GM23338 (cell line): ENCODE measurements at regions not wholly inside any gene's neighbourhood (a gene's known extent, or its start where the extent isn't known, plus 50 kb on each side); places are given as distances from the start of the nearest gene placed in this dataset.

Source experiments
- CREB1 ChIP-seq: fragments of 250-450 bp; sonication (Bioruptor Pico); IDR thresholded peaks from 2 replicates; pipeline ENCODE4 v1.5.0; 2020; ENCODE audit warnings: low read depth, mild to moderate bottlenecking, moderate library complexity
- EZH2 ChIP-seq: fragments of 200-600 bp; sonication (generic); IDR thresholded peaks from one replicate; pipeline ENCODE4 v1.8.0; 2017; ENCODE audit warnings: antibody characterized with exemption, mild to moderate bottlenecking, low read depth; ENCODE audit not compliant: unreplicated experiment
- EZH2phosphoT487 ChIP-seq: fragments of 200-600 bp; sonication (generic); IDR thresholded peaks from one replicate; pipeline ENCODE4 v1.8.1; 2018; ENCODE audit warnings: antibody characterized with exemption; ENCODE audit not compliant: unreplicated experiment
- JUNB ChIP-seq: IDR thresholded peaks from one replicate; pipeline ENCODE4 v1.6.1; 2016; ENCODE audit warnings: antibody characterized with exemption; ENCODE audit not compliant: unreplicated experiment
- NANOG ChIP-seq: IDR thresholded peaks from 2 replicates; pipeline ENCODE4 v1.6.1; 2016; ENCODE audit warnings: antibody characterized with exemption, borderline replicate concordance
- POLR2AphosphoS5 ChIP-seq: IDR thresholded peaks from 2 replicates; pipeline ENCODE4 v1.6.1; 2016; ENCODE audit warnings: antibody characterized with exemption, low read depth
- STAT1 ChIP-seq: IDR thresholded peaks from one replicate; pipeline ENCODE4 v1.6.1; 2016; ENCODE audit warnings: antibody characterized with exemption; ENCODE audit not compliant: unreplicated experiment
- ZNF462 ChIP-seq: fragments of 250-450 bp; sonication (Bioruptor Pico); IDR thresholded peaks from 2 replicates; pipeline ENCODE4 v1.5.0; 2020; ENCODE audit warnings: mild to moderate bottlenecking, moderate library complexity
- TF ChIP-seq, protein P1 (sequence below), 2 experiments: fragments of 200-600 bp in 1 of 2; sonication (generic) in 1 of 2; conservative IDR thresholded peaks; 2 replicates each; pipeline versions ENCODE4 v1.5.1 to v1.6.1; 2016 to 2017; ENCODE audit warnings: antibody characterized with exemption in 2 of 2, low read depth in 2 of 2, mild to moderate bottlenecking in 2 of 2, moderate library complexity in 1 of 2
- TF ChIP-seq, protein P2 (sequence below): IDR thresholded peaks from one replicate; pipeline ENCODE4 v1.6.1; 2018; ENCODE audit warnings: antibody characterized with exemption; ENCODE audit not compliant: unreplicated experiment
- TF ChIP-seq, protein P3 (sequence below): IDR thresholded peaks from 2 replicates; pipeline ENCODE4 v1.6.1; 2016; ENCODE audit warnings: antibody characterized with exemption

- TF ChIP-seq, protein P1, sequence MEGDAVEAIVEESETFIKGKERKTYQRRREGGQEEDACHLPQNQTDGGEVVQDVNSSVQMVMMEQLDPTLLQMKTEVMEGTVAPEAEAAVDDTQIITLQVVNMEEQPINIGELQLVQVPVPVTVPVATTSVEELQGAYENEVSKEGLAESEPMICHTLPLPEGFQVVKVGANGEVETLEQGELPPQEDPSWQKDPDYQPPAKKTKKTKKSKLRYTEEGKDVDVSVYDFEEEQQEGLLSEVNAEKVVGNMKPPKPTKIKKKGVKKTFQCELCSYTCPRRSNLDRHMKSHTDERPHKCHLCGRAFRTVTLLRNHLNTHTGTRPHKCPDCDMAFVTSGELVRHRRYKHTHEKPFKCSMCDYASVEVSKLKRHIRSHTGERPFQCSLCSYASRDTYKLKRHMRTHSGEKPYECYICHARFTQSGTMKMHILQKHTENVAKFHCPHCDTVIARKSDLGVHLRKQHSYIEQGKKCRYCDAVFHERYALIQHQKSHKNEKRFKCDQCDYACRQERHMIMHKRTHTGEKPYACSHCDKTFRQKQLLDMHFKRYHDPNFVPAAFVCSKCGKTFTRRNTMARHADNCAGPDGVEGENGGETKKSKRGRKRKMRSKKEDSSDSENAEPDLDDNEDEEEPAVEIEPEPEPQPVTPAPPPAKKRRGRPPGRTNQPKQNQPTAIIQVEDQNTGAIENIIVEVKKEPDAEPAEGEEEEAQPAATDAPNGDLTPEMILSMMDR (conservative IDR thresholded peaks at IDR 0.05; ENCODE audit: low read depth in 2 of 2) = no peak
- no peak for TF ChIP-seq POLR2AphosphoS5
- no peak for TF ChIP-seq EZH2phosphoT487
- TF ChIP-seq, protein P2, sequence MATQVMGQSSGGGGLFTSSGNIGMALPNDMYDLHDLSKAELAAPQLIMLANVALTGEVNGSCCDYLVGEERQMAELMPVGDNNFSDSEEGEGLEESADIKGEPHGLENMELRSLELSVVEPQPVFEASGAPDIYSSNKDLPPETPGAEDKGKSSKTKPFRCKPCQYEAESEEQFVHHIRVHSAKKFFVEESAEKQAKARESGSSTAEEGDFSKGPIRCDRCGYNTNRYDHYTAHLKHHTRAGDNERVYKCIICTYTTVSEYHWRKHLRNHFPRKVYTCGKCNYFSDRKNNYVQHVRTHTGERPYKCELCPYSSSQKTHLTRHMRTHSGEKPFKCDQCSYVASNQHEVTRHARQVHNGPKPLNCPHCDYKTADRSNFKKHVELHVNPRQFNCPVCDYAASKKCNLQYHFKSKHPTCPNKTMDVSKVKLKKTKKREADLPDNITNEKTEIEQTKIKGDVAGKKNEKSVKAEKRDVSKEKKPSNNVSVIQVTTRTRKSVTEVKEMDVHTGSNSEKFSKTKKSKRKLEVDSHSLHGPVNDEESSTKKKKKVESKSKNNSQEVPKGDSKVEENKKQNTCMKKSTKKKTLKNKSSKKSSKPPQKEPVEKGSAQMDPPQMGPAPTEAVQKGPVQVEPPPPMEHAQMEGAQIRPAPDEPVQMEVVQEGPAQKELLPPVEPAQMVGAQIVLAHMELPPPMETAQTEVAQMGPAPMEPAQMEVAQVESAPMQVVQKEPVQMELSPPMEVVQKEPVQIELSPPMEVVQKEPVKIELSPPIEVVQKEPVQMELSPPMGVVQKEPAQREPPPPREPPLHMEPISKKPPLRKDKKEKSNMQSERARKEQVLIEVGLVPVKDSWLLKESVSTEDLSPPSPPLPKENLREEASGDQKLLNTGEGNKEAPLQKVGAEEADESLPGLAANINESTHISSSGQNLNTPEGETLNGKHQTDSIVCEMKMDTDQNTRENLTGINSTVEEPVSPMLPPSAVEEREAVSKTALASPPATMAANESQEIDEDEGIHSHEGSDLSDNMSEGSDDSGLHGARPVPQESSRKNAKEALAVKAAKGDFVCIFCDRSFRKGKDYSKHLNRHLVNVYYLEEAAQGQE = no peak
- no peak for TF ChIP-seq EZH2
- no peak for TF ChIP-seq CREB1 (CRISPR knock-in tag)
- no peak for TF ChIP-seq JUNB
- no peak for TF ChIP-seq NANOG
- TF ChIP-seq, protein P3, sequence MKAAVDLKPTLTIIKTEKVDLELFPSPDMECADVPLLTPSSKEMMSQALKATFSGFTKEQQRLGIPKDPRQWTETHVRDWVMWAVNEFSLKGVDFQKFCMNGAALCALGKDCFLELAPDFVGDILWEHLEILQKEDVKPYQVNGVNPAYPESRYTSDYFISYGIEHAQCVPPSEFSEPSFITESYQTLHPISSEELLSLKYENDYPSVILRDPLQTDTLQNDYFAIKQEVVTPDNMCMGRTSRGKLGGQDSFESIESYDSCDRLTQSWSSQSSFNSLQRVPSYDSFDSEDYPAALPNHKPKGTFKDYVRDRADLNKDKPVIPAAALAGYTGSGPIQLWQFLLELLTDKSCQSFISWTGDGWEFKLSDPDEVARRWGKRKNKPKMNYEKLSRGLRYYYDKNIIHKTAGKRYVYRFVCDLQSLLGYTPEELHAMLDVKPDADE = no peak
- TF ChIP-seq STAT1 = no peak
- no peak for TF ChIP-seq ZNF462
These were observed 623.1 kb downstream of the MBD2 start for GRCh38 chr18:53601344-53601743.
